Liver (tissue), 8 donors: ENCODE measurements at regions not wholly inside any gene's neighbourhood (a gene's known extent, or its start where the extent isn't known, plus 50 kb on each side); places are given as distances from the start of the nearest gene placed in this dataset.

ENCODE experiments used
- DNase-seq: peaks from one replicate; pipeline ENCODE4 v3.0.0-alpha.2; 2017; ENCODE audit warnings: low spot score
- H3K27ac ChIP-seq, 2 donors: one replicate each; pipeline ENCODE4 v1.7.0; 2013; ENCODE audit warnings: inconsistent platforms in 2 of 2, low read length in 2 of 2, control low read depth in 1 of 2, low read depth in 1 of 2, mild to moderate bottlenecking in 1 of 2
- H3K27me3 ChIP-seq, 4 donors: one replicate each; pipeline versions ENCODE4 v1.6.1 to v1.7.0; 2013; ENCODE audit warnings: low read length in 3 of 4, inconsistent platforms in 1 of 4, mild to moderate bottlenecking in 1 of 4, moderate library complexity in 1 of 4; ENCODE audit not compliant: control insufficient read depth in 4 of 4, insufficient read depth in 4 of 4
- H3K36me3 ChIP-seq, 4 donors: one replicate each; pipeline versions ENCODE4 v1.6.1 to v1.7.0; 2013; ENCODE audit warnings: low read length in 3 of 4, mild to moderate bottlenecking in 3 of 4, low read depth in 1 of 4, moderate library complexity in 1 of 4; ENCODE audit not compliant: control insufficient read depth in 4 of 4, insufficient read depth in 3 of 4
- H3K4me1 ChIP-seq, 4 donors: one replicate each; pipeline versions ENCODE4 v1.6.1 to v1.7.0; 2013; ENCODE audit warnings: low read length in 3 of 4, mild to moderate bottlenecking in 3 of 4, moderate library complexity in 1 of 4; ENCODE audit not compliant: control insufficient read depth in 4 of 4, insufficient read depth in 4 of 4
- H3K4me3 ChIP-seq, 3 donors: one replicate each; pipeline versions ENCODE4 v1.6.1 to v1.7.0; 2013; ENCODE audit warnings: low read length in 3 of 3, control low read depth in 1 of 3, low read depth in 1 of 3, mild to moderate bottlenecking in 1 of 3
- H3K9ac ChIP-seq, 2 donors: one replicate each; pipeline ENCODE4 v1.7.0; 2013; ENCODE audit warnings: low read length in 2 of 2, mild to moderate bottlenecking in 2 of 2, moderate library complexity in 2 of 2, control low read depth in 1 of 2, low read depth in 1 of 2
- H3K9me3 ChIP-seq, 4 donors: one replicate each; pipeline versions ENCODE4 v1.6.1 to v1.7.0; 2013; ENCODE audit warnings: low read length in 3 of 4; ENCODE audit not compliant: control insufficient read depth in 4 of 4
- EGR1 ChIP-seq, 2 donors: IDR thresholded peaks; 2 replicates each; pipeline ENCODE4 v1.6.1; 2016 to 2018; ENCODE audit warnings: antibody characterized with exemption in 2 of 2, low read depth in 2 of 2
- FOXA1 ChIP-seq: IDR thresholded peaks from 2 replicates; pipeline ENCODE4 v1.6.1; 2016; ENCODE audit warnings: antibody characterized with exemption
- FOXA2 ChIP-seq: IDR thresholded peaks from 2 replicates; pipeline ENCODE4 v1.6.1; 2016; ENCODE audit warnings: antibody characterized with exemption
- GABPA ChIP-seq, 2 donors: IDR thresholded peaks in 1 of 2; conservative IDR thresholded peaks in 1 of 2; 2 replicates each; pipeline ENCODE4 v1.6.1; 2016; ENCODE audit warnings: antibody characterized with exemption in 2 of 2, mild to moderate bottlenecking in 1 of 2, moderate library complexity in 1 of 2
- HNF4A ChIP-seq, 2 donors: conservative IDR thresholded peaks; 2 replicates each; pipeline ENCODE4 v1.6.1; 2016; ENCODE audit warnings: antibody characterized with exemption in 2 of 2, mild to moderate bottlenecking in 2 of 2
- HNF4G ChIP-seq: IDR thresholded peaks from 2 replicates; pipeline ENCODE4 v1.6.1; 2016; ENCODE audit warnings: antibody characterized with exemption
- JUND ChIP-seq, 2 donors: IDR thresholded peaks; 2 replicates each; pipeline ENCODE4 v1.6.1; 2016; ENCODE audit warnings: antibody characterized with exemption in 2 of 2
- RAD21 ChIP-seq, 2 donors: IDR thresholded peaks; 2 replicates each; pipeline ENCODE4 v1.6.1; 2016; ENCODE audit warnings: antibody characterized with exemption in 2 of 2, mild to moderate bottlenecking in 2 of 2
- RXRA ChIP-seq, 2 donors: IDR thresholded peaks; 2 replicates each; pipeline ENCODE4 v1.6.1; 2017 to 2018; ENCODE audit warnings: antibody characterized with exemption in 2 of 2, mild to moderate bottlenecking in 1 of 2
- SP1 ChIP-seq: IDR thresholded peaks from 2 replicates; pipeline ENCODE4 v1.6.1; 2018; ENCODE audit warnings: antibody characterized with exemption, mild to moderate bottlenecking
- TAF1 ChIP-seq: conservative IDR thresholded peaks from 2 replicates; pipeline ENCODE4 v1.6.1; 2016; ENCODE audit warnings: antibody characterized with exemption, mild to moderate bottlenecking
- YY1 ChIP-seq: IDR thresholded peaks from 2 replicates; pipeline ENCODE4 v1.6.1; 2016; ENCODE audit warnings: antibody characterized with exemption, mild to moderate bottlenecking
- WGBS: extraction: QIAGEN DNeasy Blood & Tissue Kit; methylation state at CpG from one replicate; pipeline ENCODE4 v1.1.7; 2013; 5-methylcytosine and 5-hydroxymethylcytosine counted together
- TF ChIP-seq, protein P1 (sequence below): IDR thresholded peaks from 2 replicates; pipeline ENCODE4 v1.6.1; 2016; ENCODE audit warnings: antibody characterized with exemption, mild to moderate bottlenecking
- TF ChIP-seq, protein P2 (sequence below): IDR thresholded peaks from 2 replicates; pipeline ENCODE4 v1.6.1; 2016; ENCODE audit warnings: antibody characterized with exemption
- TF ChIP-seq, protein P3 (sequence below): IDR thresholded peaks from 2 replicates; pipeline ENCODE4 v1.6.1; 2016; ENCODE audit warnings: antibody characterized with exemption
- TF ChIP-seq, protein P4 (sequence below): fragments of 150-350 bp; IDR thresholded peaks from 2 replicates; pipeline ENCODE4 v1.5.1; 2017; ENCODE audit warnings: improper control_type of control experiment, low read depth, low read length; ENCODE audit not compliant: missing input control
- donor health status: healthy.
- donor health status: healthy.
- donor health status: healthy.
- donor health status: healthy.
- donor health status: healthy.

DNA sequence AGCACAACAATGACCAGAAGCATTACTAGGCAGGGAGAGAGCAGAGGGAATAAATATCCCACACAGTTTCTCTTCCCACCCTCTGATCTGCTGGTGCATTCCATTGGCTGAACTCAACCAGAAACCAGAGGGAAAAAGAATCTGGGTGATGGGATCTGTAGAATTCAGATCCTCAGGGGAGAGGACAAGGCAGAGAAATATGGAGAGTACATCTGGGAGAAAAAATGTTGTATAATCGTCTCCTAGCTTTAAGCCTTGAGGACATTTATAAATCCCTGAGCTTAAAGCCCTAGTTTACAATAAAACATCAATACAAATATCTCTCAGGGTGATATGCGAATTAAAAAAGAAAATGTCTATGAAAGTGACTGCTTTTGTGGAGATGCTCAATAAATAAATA is 368.1 kb upstream of the MAD2L1 start (continued):
- TF ChIP-seq, protein P1, sequence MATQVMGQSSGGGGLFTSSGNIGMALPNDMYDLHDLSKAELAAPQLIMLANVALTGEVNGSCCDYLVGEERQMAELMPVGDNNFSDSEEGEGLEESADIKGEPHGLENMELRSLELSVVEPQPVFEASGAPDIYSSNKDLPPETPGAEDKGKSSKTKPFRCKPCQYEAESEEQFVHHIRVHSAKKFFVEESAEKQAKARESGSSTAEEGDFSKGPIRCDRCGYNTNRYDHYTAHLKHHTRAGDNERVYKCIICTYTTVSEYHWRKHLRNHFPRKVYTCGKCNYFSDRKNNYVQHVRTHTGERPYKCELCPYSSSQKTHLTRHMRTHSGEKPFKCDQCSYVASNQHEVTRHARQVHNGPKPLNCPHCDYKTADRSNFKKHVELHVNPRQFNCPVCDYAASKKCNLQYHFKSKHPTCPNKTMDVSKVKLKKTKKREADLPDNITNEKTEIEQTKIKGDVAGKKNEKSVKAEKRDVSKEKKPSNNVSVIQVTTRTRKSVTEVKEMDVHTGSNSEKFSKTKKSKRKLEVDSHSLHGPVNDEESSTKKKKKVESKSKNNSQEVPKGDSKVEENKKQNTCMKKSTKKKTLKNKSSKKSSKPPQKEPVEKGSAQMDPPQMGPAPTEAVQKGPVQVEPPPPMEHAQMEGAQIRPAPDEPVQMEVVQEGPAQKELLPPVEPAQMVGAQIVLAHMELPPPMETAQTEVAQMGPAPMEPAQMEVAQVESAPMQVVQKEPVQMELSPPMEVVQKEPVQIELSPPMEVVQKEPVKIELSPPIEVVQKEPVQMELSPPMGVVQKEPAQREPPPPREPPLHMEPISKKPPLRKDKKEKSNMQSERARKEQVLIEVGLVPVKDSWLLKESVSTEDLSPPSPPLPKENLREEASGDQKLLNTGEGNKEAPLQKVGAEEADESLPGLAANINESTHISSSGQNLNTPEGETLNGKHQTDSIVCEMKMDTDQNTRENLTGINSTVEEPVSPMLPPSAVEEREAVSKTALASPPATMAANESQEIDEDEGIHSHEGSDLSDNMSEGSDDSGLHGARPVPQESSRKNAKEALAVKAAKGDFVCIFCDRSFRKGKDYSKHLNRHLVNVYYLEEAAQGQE, result no peak

DNA sequence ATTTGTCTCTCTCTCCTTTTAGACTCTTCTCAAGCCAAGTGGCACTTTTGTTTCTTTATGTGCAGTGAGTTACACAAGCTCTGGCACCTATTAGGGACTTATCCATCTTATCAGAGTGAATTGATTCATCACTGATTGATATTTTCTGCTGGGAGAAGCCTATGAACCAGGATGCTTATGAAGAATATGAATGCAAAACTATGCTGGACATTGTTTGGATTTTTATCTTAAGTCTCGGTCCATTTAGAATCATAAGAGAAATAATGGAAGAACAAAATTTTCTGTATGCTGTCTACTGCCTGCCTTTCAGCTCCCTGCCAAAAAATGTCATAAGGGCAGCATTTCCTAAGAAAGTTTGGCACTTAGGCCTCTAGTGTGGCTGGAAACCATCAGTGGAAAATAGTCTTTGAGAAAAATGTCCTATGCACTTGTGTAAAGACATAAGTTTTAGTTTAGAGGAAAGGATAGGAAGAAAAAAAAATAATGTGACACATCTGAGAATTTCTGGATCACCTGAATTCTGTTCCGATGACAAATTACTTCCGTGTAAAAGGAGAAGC is 365.7 kb upstream of the MAD2L1 start:
- H3K4me3 ChIP-seq, result no peak overlapping the region
- no peak for DNase-seq
- no peak overlapping the region for H3K9ac ChIP-seq
- H3K4me1 ChIP-seq, result no peaks in the 10 kb centered on the region
- 75% methylated on average over 3 of the region's 3 CpGs for WGBS
- H3K36me3 ChIP-seq, result no peaks in the 10 kb centered on the region
- no peak overlapping the region for H3K27ac ChIP-seq
- H3K9me3 ChIP-seq, result no peaks in the 10 kb centered on the region
- H3K27me3 ChIP-seq, result no peaks in the 10 kb centered on the region
- TF ChIP-seq HNF4G (no peak), FOXA1 (no peak), RAD21 (IDR thresholded peaks at IDR 0.05) (no peak), GABPA (IDR thresholded peaks at IDR 0.05 in 1 of 2, conservative IDR thresholded peaks at IDR 0.05 in 1 of 2) (no peak), EGR1 (IDR thresholded peaks at IDR 0.05; ENCODE audit: low read depth in 2 of 2) (no peak), YY1 (no peak), FOXA2 (no peak), RXRA (IDR thresholded peaks at IDR 0.05) (no peak), SP1 (no peak), TAF1 (no peak), JUND (IDR thresholded peaks at IDR 0.05) (no peak), HNF4A (conservative IDR thresholded peaks at IDR 0.05) (no peak)
- TF ChIP-seq, protein P2, sequence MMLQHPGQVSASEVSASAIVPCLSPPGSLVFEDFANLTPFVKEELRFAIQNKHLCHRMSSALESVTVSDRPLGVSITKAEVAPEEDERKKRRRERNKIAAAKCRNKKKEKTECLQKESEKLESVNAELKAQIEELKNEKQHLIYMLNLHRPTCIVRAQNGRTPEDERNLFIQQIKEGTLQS, result no peak
- TF ChIP-seq, protein P3, sequence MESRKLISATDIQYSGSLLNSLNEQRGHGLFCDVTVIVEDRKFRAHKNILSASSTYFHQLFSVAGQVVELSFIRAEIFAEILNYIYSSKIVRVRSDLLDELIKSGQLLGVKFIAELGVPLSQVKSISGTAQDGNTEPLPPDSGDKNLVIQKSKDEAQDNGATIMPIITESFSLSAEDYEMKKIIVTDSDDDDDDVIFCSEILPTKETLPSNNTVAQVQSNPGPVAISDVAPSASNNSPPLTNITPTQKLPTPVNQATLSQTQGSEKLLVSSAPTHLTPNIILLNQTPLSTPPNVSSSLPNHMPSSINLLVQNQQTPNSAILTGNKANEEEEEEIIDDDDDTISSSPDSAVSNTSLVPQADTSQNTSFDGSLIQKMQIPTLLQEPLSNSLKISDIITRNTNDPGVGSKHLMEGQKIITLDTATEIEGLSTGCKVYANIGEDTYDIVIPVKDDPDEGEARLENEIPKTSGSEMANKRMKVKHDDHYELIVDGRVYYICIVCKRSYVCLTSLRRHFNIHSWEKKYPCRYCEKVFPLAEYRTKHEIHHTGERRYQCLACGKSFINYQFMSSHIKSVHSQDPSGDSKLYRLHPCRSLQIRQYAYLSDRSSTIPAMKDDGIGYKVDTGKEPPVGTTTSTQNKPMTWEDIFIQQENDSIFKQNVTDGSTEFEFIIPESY, result no peak
- TF ChIP-seq, protein P4, sequence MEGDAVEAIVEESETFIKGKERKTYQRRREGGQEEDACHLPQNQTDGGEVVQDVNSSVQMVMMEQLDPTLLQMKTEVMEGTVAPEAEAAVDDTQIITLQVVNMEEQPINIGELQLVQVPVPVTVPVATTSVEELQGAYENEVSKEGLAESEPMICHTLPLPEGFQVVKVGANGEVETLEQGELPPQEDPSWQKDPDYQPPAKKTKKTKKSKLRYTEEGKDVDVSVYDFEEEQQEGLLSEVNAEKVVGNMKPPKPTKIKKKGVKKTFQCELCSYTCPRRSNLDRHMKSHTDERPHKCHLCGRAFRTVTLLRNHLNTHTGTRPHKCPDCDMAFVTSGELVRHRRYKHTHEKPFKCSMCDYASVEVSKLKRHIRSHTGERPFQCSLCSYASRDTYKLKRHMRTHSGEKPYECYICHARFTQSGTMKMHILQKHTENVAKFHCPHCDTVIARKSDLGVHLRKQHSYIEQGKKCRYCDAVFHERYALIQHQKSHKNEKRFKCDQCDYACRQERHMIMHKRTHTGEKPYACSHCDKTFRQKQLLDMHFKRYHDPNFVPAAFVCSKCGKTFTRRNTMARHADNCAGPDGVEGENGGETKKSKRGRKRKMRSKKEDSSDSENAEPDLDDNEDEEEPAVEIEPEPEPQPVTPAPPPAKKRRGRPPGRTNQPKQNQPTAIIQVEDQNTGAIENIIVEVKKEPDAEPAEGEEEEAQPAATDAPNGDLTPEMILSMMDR, result no peak
- TF ChIP-seq, protein P1, result no peak
